ENCODE measurements at regions not wholly inside any gene's neighbourhood (a gene's known extent, or its start where the extent isn't known, plus 50 kb on each side); places are given as distances from the start of the nearest gene placed in this dataset.

GRCh38 chr10:31132681-31133244 is 101.1 kb upstream of the ZNF438 start:
- TF ChIP-seq CTCF (IDR thresholded peaks at IDR 0.05) (no peak), POLR2A (IDR thresholded peaks at IDR 0.05) (no peak)
